CD4-positive, alpha-beta T cell treated with Interleukin-4 for 4 hours (primary cell): ENCODE measurements at regions not wholly inside any gene's neighbourhood (a gene's known extent, or its start where the extent isn't known, plus 50 kb on each side); places are given as distances from the start of the nearest gene placed in this dataset.
"Not testable (repeated sequence)": the region's sequence is repeated elsewhere in the genome, so short reads cannot be mapped to it uniquely, and the experiment has no call there.

Experiments used
- DNase-seq: peaks from one replicate; pipeline ENCODE4 v3.0.0-alpha.2; 2020

DNA sequence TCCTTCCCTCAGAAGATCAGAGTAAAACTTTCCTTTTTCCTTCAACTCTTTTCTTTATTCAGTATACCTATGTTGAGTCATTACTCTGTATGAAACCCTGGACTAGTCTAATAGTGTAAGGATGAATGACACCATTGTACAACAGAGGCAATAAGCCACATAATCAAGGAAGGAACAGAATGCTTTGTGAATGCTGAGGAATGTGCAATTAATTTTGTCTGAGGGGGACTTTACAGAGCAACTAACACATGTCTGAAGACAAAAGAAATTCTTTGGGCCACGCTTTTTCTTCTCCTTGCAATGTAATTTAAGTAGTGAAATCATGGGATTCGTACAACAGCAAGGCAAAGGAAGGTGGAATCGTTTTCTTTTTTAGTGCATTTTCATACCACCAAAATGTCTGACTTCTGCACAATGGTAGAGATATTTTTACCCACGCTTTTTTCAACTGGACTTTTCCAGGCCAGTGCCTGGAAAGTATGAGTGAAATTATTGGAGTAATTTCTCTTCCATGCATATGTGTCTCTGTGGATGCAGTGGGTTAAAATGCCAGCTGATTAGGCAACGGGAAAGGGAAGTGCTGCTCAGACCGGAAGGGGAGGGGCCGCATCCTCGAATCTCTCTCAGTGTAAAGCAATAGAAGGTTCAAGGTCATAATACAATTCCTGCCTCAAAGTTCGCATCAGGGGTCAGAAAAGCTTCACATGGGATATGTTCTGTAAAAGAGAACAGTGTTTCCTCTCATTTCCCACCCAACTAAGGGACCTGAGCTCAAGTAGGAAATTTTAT is 89.9 kb upstream of the MTHFD1L start:
- no peak for DNase-seq

GRCh38 chr6:150777736-150778135 is 87.8 kb upstream of the MTHFD1L start:
- no peak for DNase-seq

DNA sequence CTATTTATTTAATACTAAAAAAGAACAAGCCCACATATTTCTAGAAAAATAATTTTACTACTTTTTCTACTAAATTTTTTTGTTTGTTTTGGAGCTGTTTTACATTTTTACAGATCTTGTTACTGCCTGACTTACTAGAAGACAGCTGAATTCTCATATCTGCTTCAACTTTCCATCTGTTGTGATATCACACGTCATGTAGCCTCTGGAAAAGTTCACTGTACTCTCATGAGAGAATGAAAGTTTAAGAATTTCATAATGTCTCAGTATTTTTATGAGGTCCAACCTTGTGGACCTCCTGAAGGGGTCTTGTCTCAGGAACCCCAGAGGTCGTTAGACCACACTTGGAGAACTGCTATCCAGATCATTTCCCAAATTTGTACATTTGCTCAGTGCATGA is 81.7 kb upstream of the MTHFD1L start:
- no peak for DNase-seq

DNA sequence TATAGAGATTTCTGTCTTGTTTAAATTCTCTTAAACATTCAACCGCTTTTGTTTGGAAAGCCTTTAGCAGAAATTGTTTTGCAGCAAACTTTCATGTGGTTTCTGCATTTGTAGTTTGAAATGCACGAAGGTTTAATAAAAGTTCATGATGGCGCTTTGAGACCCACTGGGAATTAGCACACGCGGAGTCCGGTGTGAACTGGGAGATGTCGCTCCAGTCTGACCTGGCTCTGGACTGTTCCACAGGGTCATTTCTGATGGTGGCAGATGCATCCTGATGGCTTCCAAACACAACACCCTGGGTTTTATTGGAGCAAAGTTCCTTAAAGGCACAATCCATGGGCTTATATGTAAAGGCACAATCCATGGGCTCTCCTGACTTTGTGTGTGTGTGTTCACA is 78.1 kb upstream of the MTHFD1L start:
- no peak for DNase-seq

- no peak for DNase-seq
Measured at GRCh38 chr6:150788089-150788488, 77.4 kb upstream of the MTHFD1L start.

DNA sequence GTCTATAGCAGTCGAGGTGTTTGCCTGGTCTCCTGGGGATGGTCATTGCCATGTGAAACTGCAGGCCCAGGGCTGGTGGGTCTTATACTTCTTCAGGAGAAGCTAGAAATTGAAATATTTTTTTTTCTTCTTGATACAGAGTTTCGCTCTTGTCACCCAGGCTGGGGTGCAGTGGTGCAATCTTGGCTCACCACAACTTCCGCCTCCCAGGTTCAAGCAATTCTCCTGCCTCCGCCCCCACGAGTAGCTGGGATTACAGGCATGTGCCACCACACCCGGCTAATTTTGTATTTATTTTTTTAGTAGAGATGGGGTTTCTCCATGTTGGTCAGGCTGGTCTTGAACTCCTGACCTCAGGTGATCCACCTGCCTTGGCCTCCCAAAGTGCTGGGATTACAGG is 75.6 kb upstream of the MTHFD1L start:
- DNase-seq = not testable (repeated sequence)

GRCh38 chr6:150791717-150792116 is 73.8 kb upstream of the MTHFD1L start:
- DNase-seq = no peak

DNA sequence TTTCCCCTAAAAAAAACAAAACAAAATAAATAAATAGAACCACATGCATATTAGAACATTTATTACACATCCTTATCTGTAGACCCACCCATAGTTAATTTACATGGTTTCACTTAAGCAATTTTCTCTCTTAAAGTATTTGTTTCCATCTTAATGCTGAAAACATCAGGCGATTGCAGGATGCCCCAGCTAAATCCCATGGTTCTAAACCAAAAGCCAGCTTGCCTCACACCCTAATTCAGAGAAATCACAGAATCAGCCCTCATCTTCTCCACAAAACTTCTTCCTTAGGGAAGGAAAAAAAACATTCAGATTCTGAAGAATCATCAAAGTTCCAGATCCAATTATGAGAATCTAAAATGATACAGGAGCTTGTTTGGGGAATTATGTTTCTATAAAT is 67.6 kb upstream of the MTHFD1L start:
- DNase-seq = no peak

- DNase-seq = no peak
Measured at GRCh38 chr6:150799276-150799805, 66.2 kb upstream of the MTHFD1L start.

DNA sequence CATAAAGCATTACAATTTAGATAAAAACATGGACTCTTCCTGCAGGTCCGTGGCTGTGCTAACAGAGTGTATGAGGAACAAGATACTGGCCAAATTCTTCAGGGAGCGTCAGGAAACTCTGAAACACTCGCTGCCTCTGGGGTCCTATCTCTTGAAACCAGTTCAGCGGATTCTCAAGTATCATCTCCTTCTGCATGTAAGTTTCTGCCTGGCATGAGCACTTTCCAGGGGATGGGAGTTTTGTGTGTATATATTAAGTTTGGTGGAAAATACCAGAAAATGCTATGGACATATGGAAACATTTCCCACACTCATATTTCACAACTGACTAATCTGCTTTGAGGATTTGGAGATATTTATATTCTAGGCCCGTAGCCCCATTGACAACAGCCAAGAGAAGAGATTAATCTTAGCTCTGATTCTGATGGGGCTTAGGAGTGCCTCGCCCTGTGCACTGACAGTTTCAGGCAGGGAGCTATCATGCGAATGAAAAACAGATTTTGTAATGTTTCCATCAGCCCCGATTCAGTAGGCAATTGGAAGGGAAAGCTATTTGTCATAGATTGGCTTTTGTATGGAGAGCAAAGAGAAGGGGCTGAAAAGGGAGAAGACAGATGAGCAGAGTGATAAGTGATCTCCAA is 64.7 kb upstream of the MTHFD1L start:
- no peak for DNase-seq

DNA sequence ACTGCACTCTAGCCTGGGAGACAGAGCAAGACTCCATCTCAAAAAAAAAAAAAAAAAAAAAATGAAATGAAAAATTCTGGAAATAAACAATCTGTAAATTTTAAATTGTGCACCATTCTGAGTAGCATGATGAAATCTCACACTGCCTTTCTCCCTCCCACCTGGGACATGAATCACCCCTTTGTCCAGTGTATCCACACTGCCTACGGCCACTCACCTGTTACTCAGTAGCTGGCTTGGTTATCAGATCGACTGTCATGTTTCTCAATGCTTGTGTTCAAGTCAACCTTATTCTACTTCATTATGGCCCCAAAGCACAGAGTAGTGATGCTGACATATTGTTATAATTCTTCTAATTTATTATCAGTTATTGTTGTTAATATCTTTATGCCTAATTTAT is 58.7 kb upstream of the MTHFD1L start:
- DNase-seq = no peak

GRCh38 chr6:150813319-150813992 is 52.0 kb upstream of the MTHFD1L start:
- peak; percentile 5 for DNase-seq

DNA sequence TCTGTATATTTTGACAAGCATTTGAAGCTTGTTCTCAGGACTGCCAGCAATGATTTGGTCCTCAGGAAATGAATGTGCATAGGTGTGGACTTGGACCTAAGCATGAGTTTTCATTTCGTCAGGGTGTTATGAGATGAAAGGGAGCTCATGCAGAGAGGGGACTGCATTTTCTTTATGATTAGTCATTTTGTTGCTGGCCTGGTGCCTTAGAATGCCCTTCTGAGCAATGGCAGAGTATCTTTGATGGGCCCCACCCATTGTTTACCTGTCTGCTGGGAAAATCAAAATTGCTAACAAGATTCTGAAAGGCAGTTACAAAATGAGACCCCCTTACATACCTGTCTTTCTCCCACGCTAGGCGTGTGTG is 51.5 kb upstream of the MTHFD1L start:
- DNase-seq = no peak
